CD14-positive monocyte (primary cell): ENCODE measurements at regions not wholly inside any gene's neighbourhood (a gene's known extent, or its start where the extent isn't known, plus 50 kb on each side); places are given as distances from the start of the nearest gene placed in this dataset.

Experiments used
- DNase-seq, 3 donors: peaks; one replicate each; pipeline ENCODE4 v3.0.0-alpha.2; 2011 to 2022
- H2AFZ ChIP-seq: 2 replicates; pipeline ENCODE4 v1.6.0; 2012; ENCODE audit warnings: mild to moderate bottlenecking, low read depth, low read length, inconsistent platforms; ENCODE audit not compliant: insufficient read depth, poor library complexity, severe bottlenecking
- H3K27ac ChIP-seq, 2 donors: 1 replicate in 1 of 2; 2 replicates in 1 of 2; pipeline ENCODE4 v1.5.1; 2012 to 2013; ENCODE audit warnings: low read length in 2 of 2, control low read depth in 1 of 2, inconsistent platforms in 1 of 2, low read depth in 1 of 2, mild to moderate bottlenecking in 1 of 2
- H3K27me3 ChIP-seq, 2 donors: one replicate each; pipeline versions ENCODE4 v1.6.0 to v1.6.1; 2011 to 2013; ENCODE audit warnings: low read length in 2 of 2; ENCODE audit not compliant: control insufficient read depth in 2 of 2, insufficient read depth in 2 of 2
- H3K36me3 ChIP-seq, 2 donors: replicated peaks in 1 of 2; 1 replicate in 1 of 2; 2 replicates in 1 of 2; pipeline versions ENCODE4 v1.5.1 to v1.6.1; 2012 to 2013; ENCODE audit warnings: low read length in 2 of 2, control low read depth in 1 of 2, inconsistent platforms in 1 of 2, mild to moderate bottlenecking in 1 of 2; ENCODE audit not compliant: insufficient read depth in 2 of 2, control insufficient read depth in 1 of 2
- H3K4me1 ChIP-seq, 2 donors: 1 replicate in 1 of 2; 2 replicates in 1 of 2; pipeline versions ENCODE4 v1.5.1 to v1.6.1; 2012 to 2013; ENCODE audit warnings: low read length in 2 of 2, control low read depth in 1 of 2, inconsistent platforms in 1 of 2, mild to moderate bottlenecking in 1 of 2, moderate library complexity in 1 of 2; ENCODE audit not compliant: insufficient read depth in 2 of 2, control insufficient read depth in 1 of 2
- H3K4me2 ChIP-seq: replicated peaks from 2 replicates; pipeline ENCODE3; 2012; ENCODE audit warnings: low read length, moderate library complexity, mild to moderate bottlenecking; ENCODE audit not compliant: poor library complexity, severe bottlenecking; ENCODE audit errors: extremely low read depth
- H3K4me3 ChIP-seq, 3 experiments: fragments of 200-600 bp in 1 of 3; sonication (generic) in 1 of 3; replicated peaks in 1 of 3; 1 replicate in 2 of 3; 2 replicates in 1 of 3; pipeline ENCODE4 v1.5.1; 2011 to 2013; ENCODE audit warnings: low read length in 3 of 3, mild to moderate bottlenecking in 3 of 3, control low read depth in 2 of 3, low read depth in 2 of 3, inconsistent platforms in 1 of 3, moderate library complexity in 1 of 3
- H3K79me2 ChIP-seq: 2 replicates; pipeline ENCODE4 v1.6.0; 2012; ENCODE audit warnings: mild to moderate bottlenecking, control low read depth, inconsistent platforms, low read length, moderate library complexity; ENCODE audit not compliant: insufficient read depth
- H3K9ac ChIP-seq: 2 replicates; pipeline ENCODE4 v1.6.0; 2017; ENCODE audit warnings: low read length, mild to moderate bottlenecking; ENCODE audit not compliant: insufficient read depth, poor library complexity, severe bottlenecking
- H3K9me3 ChIP-seq, 2 donors: replicated peaks in 1 of 2; 1 replicate in 1 of 2; 2 replicates in 1 of 2; pipeline versions ENCODE4 v1.5.1 to v1.6.1; 2012 to 2013; ENCODE audit warnings: low read length in 2 of 2, control low read depth in 1 of 2; ENCODE audit not compliant: control insufficient read depth in 1 of 2, insufficient read depth in 1 of 2
- H4K20me1 ChIP-seq: 2 replicates; pipeline ENCODE4 v1.6.0; 2012; ENCODE audit warnings: mild to moderate bottlenecking, low read length, control low read depth, moderate library complexity; ENCODE audit not compliant: insufficient read depth
- H3K27ac Mint-ChIP-seq, 7 donors: one replicate each; pipeline ENCODE4 v1.8.0; 2020; ENCODE audit warnings: mild to moderate bottlenecking in 7 of 7, mixed read lengths in 7 of 7, moderate library complexity in 6 of 7, inconsistent platforms in 2 of 7
- H3K27me3 Mint-ChIP-seq, 3 donors: one replicate each; pipeline ENCODE4 v1.8.0; 2021 to 2022; ENCODE audit warnings: low read depth in 3 of 3, mild to moderate bottlenecking in 3 of 3, mixed read lengths in 3 of 3, moderate library complexity in 3 of 3, inconsistent platforms in 1 of 3
- H3K36me3 Mint-ChIP-seq, 2 donors: one replicate each; pipeline ENCODE4 v1.8.0; 2020; ENCODE audit warnings: mixed read lengths in 2 of 2, inconsistent platforms in 1 of 2, mild to moderate bottlenecking in 1 of 2
- H3K4me1 Mint-ChIP-seq: one replicate; pipeline ENCODE4 v1.8.0; 2020; ENCODE audit warnings: mild to moderate bottlenecking, mixed read lengths
- H3K4me3 Mint-ChIP-seq, 2 donors: one replicate each; pipeline ENCODE4 v1.8.0; 2020; ENCODE audit warnings: mild to moderate bottlenecking in 2 of 2, mixed read lengths in 2 of 2, moderate library complexity in 1 of 2
- H3K9me3 Mint-ChIP-seq, 7 donors: one replicate each; pipeline ENCODE4 v1.8.0; 2020 to 2022; ENCODE audit warnings: mixed read lengths in 7 of 7, mild to moderate bottlenecking in 6 of 7, moderate library complexity in 6 of 7, inconsistent platforms in 2 of 7
- CTCF ChIP-seq: fragments of 200-600 bp; IDR thresholded peaks from one replicate; pipeline ENCODE4 v1.8.0; 2022; ENCODE audit warnings: antibody characterized with exemption, mild to moderate bottlenecking
- WGBS: methylation state at CpG from one replicate; pipeline ENCODE4 v1.1.5; 2013; ENCODE audit warnings: missing lambda C conversion rate; ENCODE audit not compliant: insufficient coverage; 5-methylcytosine and 5-hydroxymethylcytosine counted together
- intact Hi-C, 2 donors: fragments of 100-400 bp; cut with micrococcal nuclease; formaldehyde crosslinking; loops; one replicate each; pipeline versions ENCODE4 v1.15.0 to v1.15.1; 2023

- H3K4me3 ChIP-seq: no peak overlapping the region
- H4K20me1 ChIP-seq: no peaks in the 10 kb centered on the region
- no peak for DNase-seq
- Mint-ChIP-seq H3K27me3 (peaks cover 1 to 11% (median 4%) of the 10 kb centered on the region in 3 donors), H3K4me1 (peaks cover 6% of the 10 kb centered on the region), H3K36me3 (no peaks in the 10 kb centered on the region), H3K9me3 (no peaks in the 10 kb centered on the region), H3K4me3 (no peak overlapping the region), H3K27ac (no peak overlapping the region)
- no peaks in the 10 kb centered on the region for H3K79me2 ChIP-seq
- TF ChIP-seq CTCF: no peak
- H2AFZ ChIP-seq: no peak overlapping the region
- no peak overlapping the region for H3K9ac ChIP-seq
- H3K4me1 ChIP-seq: no peaks in the 10 kb centered on the region
- H3K9me3 ChIP-seq: no peaks in the 10 kb centered on the region
- no peaks in the 10 kb centered on the region for H3K36me3 ChIP-seq
- no peak overlapping the region for H3K27ac ChIP-seq
- no peak overlapping the region for H3K4me2 ChIP-seq
- no CpG with 5 or more reads among the region's 5 CpGs for WGBS
- intact Hi-C loops: no loop called here
- no peaks in the 10 kb centered on the region for H3K27me3 ChIP-seq
These were observed 51.4 kb upstream of the SLC35B4 start for GRCh38 chr7:134367956-134368749.
